ENCODE measurements at regions not wholly inside any gene's neighbourhood (a gene's known extent, or its start where the extent isn't known, plus 50 kb on each side); places are given as distances from the start of the nearest gene placed in this dataset.

- DNase-seq (ENCODE audit: extremely low read depth, low read depth) = no peak
- no peak overlapping the region for H3K4me3 ChIP-seq (replicated peaks; ENCODE audit: low read depth, low read length)
- no peak for TF ChIP-seq CTCF (IDR thresholded peaks at IDR 0.05; ENCODE audit: low read depth, low read length, missing control alignments)
These were observed 422.6 kb upstream of the TENM3 start for GRCh38 chr4:181820553-181820952.

GRCh38 chr4:181821039-181822004 lies 421.9 kb upstream of the TENM3 start:
- no peak for DNase-seq (ENCODE audit: extremely low read depth, low read depth)
- H3K4me3 ChIP-seq (replicated peaks; ENCODE audit: low read depth, low read length) = no peak overlapping the region
- TF ChIP-seq CTCF (IDR thresholded peaks at IDR 0.05; ENCODE audit: low read depth, low read length, missing control alignments) = no peak

- no peak overlapping the region for H3K4me3 ChIP-seq (replicated peaks; ENCODE audit: low read depth, low read length)
- TF ChIP-seq CTCF (IDR thresholded peaks at IDR 0.05; ENCODE audit: low read depth, low read length, missing control alignments) = no peak
- DNase-seq (ENCODE audit: extremely low read depth, low read depth) = no peak
These were observed 421.2 kb upstream of the TENM3 start for GRCh38 chr4:181822005-181822375.

GRCh38 chr4:181823183-181823582 lies 420.0 kb upstream of the TENM3 start:
- no peak for DNase-seq (ENCODE audit: extremely low read depth, low read depth)
- H3K4me3 ChIP-seq (replicated peaks; ENCODE audit: low read depth, low read length) = no peak overlapping the region
- no peak for TF ChIP-seq CTCF (IDR thresholded peaks at IDR 0.05; ENCODE audit: low read depth, low read length, missing control alignments)

GRCh38 chr4:181823645-181824044 lies 419.6 kb upstream of the TENM3 start:
- DNase-seq (ENCODE audit: extremely low read depth, low read depth) = no peak
- TF ChIP-seq CTCF (IDR thresholded peaks at IDR 0.05; ENCODE audit: low read depth, low read length, missing control alignments) = no peak
- H3K4me3 ChIP-seq (replicated peaks; ENCODE audit: low read depth, low read length) = no peak overlapping the region

GRCh38 chr4:181825564-181825963 lies 417.6 kb upstream of the TENM3 start:
- no peak for DNase-seq (ENCODE audit: extremely low read depth, low read depth)
- no peak overlapping the region for H3K4me3 ChIP-seq (replicated peaks; ENCODE audit: low read depth, low read length)
- no peak for TF ChIP-seq CTCF (IDR thresholded peaks at IDR 0.05; ENCODE audit: low read depth, low read length, missing control alignments)

All from HFF-Myc (cell line).